GM12892 (cell line): ENCODE measurements at regions not wholly inside any gene's neighbourhood (a gene's known extent, or its start where the extent isn't known, plus 50 kb on each side); places are given as distances from the start of the nearest gene placed in this dataset.

ENCODE experiments used
- POLR2A ChIP-seq: IDR thresholded peaks from 2 replicates; pipeline ENCODE4 v1.6.1; 2011; ENCODE audit warnings: low read depth, low read length, control low read depth
- POLR2AphosphoS5 ChIP-seq: IDR thresholded peaks from 2 replicates; pipeline ENCODE4 v1.6.1; 2011; ENCODE audit warnings: low read depth, low read length, control low read depth

DNA sequence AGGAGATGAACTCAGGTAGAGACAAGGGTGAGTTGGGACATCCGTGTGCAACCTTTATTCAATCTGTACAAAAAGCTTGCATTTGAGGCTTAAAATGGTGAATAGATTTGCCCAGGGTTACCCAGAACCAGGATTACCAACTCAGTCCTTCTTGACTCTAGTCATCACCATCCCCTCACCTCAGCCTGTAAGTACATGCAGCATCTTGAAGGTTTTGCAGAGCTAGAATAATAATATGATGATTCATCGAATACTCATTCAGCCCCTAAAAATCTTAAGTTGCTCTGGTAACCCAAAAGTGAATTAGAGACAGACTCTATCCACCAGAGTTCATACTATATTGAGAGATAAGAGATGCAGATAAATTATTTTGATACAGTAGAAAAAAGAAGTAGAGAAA is 90.3 kb downstream of the NKX2-1 start:
- no peak for TF ChIP-seq POLR2AphosphoS5
- TF ChIP-seq POLR2A: no peak
